ENCODE measurements at regions not wholly inside any gene's neighbourhood (a gene's known extent, or its start where the extent isn't known, plus 50 kb on each side); places are given as distances from the start of the nearest gene placed in this dataset.
"Not testable (repeated sequence)": the region's sequence is repeated elsewhere in the genome, so short reads cannot be mapped to it uniquely, and the experiment has no call there.

DNA sequence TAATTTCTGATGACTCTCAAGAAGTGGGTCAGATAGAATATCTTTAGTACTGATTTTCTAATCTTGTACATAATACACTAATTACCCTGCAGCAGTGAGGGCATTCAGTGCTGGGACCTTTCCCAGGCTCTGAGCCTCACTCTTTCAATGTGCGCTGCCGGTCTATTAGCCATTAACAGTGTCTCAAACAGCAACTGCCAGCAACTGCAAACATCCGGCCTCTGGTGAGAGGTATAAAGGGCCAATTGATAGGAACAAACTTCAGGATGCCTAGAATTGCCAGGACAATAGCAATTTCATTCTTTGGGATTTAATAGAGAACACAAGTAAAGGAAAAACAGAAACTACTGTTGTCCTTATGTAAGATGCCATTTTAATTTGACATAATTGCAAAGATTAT is 604.4 kb upstream of the SPRY2 start:
- no peak for DNase-seq (ENCODE audit: low read depth)
- H3K4me3 ChIP-seq (ENCODE audit: control insufficient read depth, low read depth, low read length), result no peak overlapping the region
- TF ChIP-seq, protein P1, sequence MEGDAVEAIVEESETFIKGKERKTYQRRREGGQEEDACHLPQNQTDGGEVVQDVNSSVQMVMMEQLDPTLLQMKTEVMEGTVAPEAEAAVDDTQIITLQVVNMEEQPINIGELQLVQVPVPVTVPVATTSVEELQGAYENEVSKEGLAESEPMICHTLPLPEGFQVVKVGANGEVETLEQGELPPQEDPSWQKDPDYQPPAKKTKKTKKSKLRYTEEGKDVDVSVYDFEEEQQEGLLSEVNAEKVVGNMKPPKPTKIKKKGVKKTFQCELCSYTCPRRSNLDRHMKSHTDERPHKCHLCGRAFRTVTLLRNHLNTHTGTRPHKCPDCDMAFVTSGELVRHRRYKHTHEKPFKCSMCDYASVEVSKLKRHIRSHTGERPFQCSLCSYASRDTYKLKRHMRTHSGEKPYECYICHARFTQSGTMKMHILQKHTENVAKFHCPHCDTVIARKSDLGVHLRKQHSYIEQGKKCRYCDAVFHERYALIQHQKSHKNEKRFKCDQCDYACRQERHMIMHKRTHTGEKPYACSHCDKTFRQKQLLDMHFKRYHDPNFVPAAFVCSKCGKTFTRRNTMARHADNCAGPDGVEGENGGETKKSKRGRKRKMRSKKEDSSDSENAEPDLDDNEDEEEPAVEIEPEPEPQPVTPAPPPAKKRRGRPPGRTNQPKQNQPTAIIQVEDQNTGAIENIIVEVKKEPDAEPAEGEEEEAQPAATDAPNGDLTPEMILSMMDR (conservative IDR thresholded peaks at IDR 0.05; ENCODE audit: control insufficient read depth, insufficient read depth, low read depth, low read length), result no peak

DNA sequence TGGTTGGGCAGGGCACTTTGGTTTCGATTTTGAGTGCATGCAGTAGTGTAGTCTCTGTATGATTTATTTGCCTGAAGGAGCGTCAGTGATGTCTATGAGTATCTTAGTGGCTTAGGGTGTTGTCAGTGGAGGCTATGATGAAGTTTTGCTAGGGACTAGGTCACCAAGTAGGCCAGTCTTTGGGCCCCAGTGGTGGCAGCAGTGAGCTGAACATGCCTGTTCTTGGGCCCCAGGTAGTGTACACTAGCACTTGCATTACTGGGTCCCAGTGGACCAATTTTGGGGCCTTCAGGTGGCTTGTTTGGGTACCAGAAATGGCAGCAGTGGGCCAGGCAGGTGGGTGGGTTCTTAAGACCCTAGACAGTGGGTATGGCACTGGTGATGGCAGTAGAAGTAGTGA is 598.7 kb upstream of the SPRY2 start:
- TF ChIP-seq, protein P1 (conservative IDR thresholded peaks at IDR 0.05; ENCODE audit: control insufficient read depth, insufficient read depth, low read depth, low read length), result no peak
- DNase-seq (ENCODE audit: low read depth), result no peak
- no peak overlapping the region for H3K4me3 ChIP-seq (ENCODE audit: control insufficient read depth, low read depth, low read length)

DNA sequence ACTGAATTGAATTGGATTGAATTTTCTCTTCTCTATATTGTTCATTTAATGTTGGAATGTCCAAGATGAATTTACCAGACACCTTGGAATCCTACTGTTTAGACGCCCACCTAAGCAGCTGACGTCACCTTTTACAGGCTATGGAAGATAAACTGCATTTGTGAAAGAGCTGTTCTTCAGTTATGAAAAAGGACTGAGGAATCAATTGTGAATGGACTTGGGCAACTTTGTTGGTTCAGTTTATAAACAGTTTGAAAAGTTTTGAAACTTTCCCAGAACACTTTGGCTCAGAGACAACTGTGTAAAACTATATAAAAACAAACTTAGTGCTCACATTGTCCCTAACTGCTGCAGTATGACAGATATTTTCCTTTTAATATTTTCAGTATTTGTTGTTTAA is 590.8 kb upstream of the SPRY2 start:
- no peak overlapping the region for H3K4me3 ChIP-seq (ENCODE audit: control insufficient read depth, low read depth, low read length)
- peak; percentile 38 for DNase-seq (ENCODE audit: low read depth)
- TF ChIP-seq, protein P1 (conservative IDR thresholded peaks at IDR 0.05; ENCODE audit: control insufficient read depth, insufficient read depth, low read depth, low read length), result no peak

DNA sequence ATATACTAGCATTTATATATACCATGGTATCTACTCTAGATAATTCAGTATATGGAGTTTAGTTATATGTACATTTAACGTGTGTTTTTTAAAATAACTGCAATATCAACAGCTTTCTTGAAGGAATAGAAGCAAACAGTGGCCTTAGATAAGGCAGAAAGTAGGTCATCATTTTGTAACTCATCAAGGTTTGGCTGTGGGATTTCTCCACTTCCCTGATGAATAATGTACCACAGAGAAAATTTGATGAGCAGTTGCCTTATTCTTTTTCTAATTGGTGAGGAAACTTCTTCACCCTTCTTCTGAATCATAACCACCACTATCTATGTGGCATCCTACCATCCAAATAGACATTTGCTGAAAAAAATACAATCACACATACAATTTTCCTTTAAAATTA is 590.2 kb upstream of the SPRY2 start:
- no peak overlapping the region for H3K4me3 ChIP-seq (ENCODE audit: control insufficient read depth, low read depth, low read length)
- TF ChIP-seq, protein P1 (conservative IDR thresholded peaks at IDR 0.05; ENCODE audit: control insufficient read depth, insufficient read depth, low read depth, low read length), result no peak
- DNase-seq (ENCODE audit: low read depth), result no peak

DNA sequence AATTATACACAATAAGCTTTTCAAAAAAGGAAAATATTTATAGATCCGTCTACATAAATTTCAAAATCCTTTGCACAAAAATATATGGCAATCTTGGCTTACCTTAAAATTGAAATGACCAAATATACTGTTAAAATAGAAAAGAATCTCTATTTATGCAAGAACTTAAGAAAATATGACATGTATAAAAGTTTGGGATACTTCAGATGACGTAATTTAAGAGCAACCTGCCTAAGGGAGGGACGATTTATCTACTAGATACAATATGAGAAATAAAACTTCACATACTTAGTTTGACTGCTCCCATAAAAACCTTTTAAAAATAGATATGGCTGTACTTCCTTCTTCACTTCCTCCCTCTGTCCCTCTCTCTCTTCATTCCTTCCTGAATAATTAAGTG is 587.3 kb upstream of the SPRY2 start:
- TF ChIP-seq, protein P1 (conservative IDR thresholded peaks at IDR 0.05; ENCODE audit: control insufficient read depth, insufficient read depth, low read depth, low read length), result no peak
- H3K4me3 ChIP-seq (ENCODE audit: control insufficient read depth, low read depth, low read length), result no peak overlapping the region
- DNase-seq (ENCODE audit: low read depth), result no peak

DNA sequence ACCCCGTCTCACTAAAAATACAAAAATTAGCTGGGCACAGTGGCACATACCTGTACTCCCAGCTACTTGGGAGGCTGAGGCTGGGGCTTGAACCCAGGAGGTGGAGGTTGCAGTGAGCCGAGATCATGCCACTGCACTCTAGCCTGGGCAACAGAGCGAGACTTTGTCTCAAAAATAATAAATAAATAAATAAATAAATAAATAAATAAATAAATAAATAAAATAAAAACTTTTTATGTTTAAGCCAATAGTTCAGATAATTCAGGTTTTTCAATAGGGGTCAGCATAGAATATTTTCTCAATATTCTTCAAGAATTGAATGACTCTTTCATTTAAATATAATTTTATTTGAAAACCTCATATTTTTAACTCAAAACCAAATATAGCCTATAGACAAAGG is 585.1 kb upstream of the SPRY2 start:
- not testable (repeated sequence) for H3K4me3 ChIP-seq (ENCODE audit: control insufficient read depth, low read depth, low read length); DNase-seq (ENCODE audit: low read depth)

DNA sequence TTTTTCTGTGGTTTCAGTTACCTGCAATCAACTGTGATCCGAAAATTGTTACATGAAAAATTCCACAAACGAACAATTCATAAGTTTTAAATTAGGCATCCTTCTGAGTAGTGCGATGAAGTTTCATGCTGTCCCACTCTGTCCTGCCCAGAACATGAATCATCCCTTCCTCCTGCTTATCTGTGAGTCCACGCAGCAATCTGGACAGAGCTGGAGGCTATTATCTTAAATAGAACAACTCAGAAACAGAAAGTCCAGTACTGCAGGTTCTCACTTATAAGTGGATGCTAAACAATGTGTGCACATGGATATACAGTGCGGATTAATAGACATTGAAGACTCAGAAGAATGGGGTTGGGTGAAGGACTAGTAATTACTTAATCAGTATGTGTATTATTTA is 583.7 kb upstream of the SPRY2 start:
- TF ChIP-seq, protein P1 (conservative IDR thresholded peaks at IDR 0.05; ENCODE audit: control insufficient read depth, insufficient read depth, low read depth, low read length), result no peak
- peak; percentile 66 for DNase-seq (ENCODE audit: low read depth)
- H3K4me3 ChIP-seq (ENCODE audit: control insufficient read depth, low read depth, low read length), result no peak overlapping the region

All from fibroblast of mammary gland (primary cell).